K562 (cell line): ENCODE measurements at regions not wholly inside any gene's neighbourhood (a gene's known extent, or its start where the extent isn't known, plus 50 kb on each side); places are given as distances from the start of the nearest gene placed in this dataset.

Experiments used
- CHAMP1 ChIP-seq: fragments of 450-650 bp; IDR thresholded peaks from 2 replicates; pipeline ENCODE4 v1.6.1; 2016; ENCODE audit warnings: mild to moderate bottlenecking
- MGA ChIP-seq: fragments of 450-650 bp; IDR thresholded peaks from 2 replicates; pipeline ENCODE4 v1.6.1; 2016; ENCODE audit warnings: mild to moderate bottlenecking, moderate library complexity
- NCOA4 ChIP-seq: fragments of 450-650 bp; IDR thresholded peaks from 2 replicates; pipeline ENCODE4 v1.6.1; 2018; ENCODE audit warnings: mild to moderate bottlenecking; ENCODE audit not compliant: partially characterized antibody

DNA sequence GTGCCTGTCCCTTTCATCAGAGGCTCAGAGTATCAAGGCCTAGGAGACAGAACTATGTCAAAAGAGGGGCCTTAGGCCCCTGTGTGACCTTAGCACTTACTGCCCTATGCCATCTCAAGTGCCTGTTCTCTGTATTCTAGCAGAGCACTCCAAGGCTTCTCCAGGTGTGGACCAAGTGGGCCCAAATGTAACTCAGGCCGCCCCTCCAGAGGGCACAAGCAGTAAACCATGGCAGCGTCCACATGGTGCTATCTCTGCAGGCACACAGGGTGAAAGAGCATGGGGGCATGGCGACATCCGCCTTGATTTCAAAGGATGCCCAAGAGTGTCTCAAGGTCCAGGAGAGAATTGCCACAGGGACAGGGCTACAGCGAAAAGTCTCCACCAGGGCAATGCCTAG is 628.7 kb downstream of the RPS29 start (continued):
- TF ChIP-seq MGA, result no peak
- no peak for TF ChIP-seq CHAMP1
- TF ChIP-seq NCOA4, result no peak
